ENCODE measurements at regions not wholly inside any gene's neighbourhood (a gene's known extent, or its start where the extent isn't known, plus 50 kb on each side); places are given as distances from the start of the nearest gene placed in this dataset.

- no peaks in the 10 kb centered on the region for H3K27me3 ChIP-seq
Observed at GRCh38 chr1:61004262-61005003, 77.9 kb upstream of the NFIA start.

GRCh38 chr1:61000327-61000726 lies 82.0 kb upstream of the NFIA start:
- Histone ChIP-seq H3K4me3 (replicated peaks in 1 of 3) (no peak overlapping the region), H3K36me3 (no peaks in the 10 kb centered on the region), H3K27ac (no peak overlapping the region), H3K9me3 (no peaks in the 10 kb centered on the region), H3K27me3 (no peaks in the 10 kb centered on the region), H3K4me1 (no peaks in the 10 kb centered on the region)
- WGBS, 2 donors: 96 to 98% methylated on average over 3 of the region's 3 CpGs
- intact Hi-C loops (cut with DNase I): no loop called here
- DNase-seq: no peak
- TF ChIP-seq POLR2A (IDR thresholded peaks at IDR 0.05): no peak
- TF ChIP-seq CTCF (IDR thresholded peaks at IDR 0.05): no peak

More at GRCh38 chr1:61004262-61005003, 77.9 kb upstream of the NFIA start:
- 64 to 83% methylated on average over 4 of the region's 4 CpGs for WGBS, 2 donors
- TF ChIP-seq CTCF (IDR thresholded peaks at IDR 0.05) (no peak), POLR2A (IDR thresholded peaks at IDR 0.05) (no peak)
- intact Hi-C loops (cut with DNase I): no loop called here
- Histone ChIP-seq H3K36me3 (no peaks in the 10 kb centered on the region), H3K27ac (no peak overlapping the region), H3K4me3 (replicated peaks in 1 of 3) (no peak overlapping the region), H3K9me3 (no peaks in the 10 kb centered on the region), H3K4me1 (no peaks in the 10 kb centered on the region)
- no peak for DNase-seq

GRCh38 chr1:60998786-60999185 lies 83.6 kb upstream of the NFIA start:
- TF ChIP-seq POLR2A (IDR thresholded peaks at IDR 0.05) (no peak), CTCF (IDR thresholded peaks at IDR 0.05) (no peak)
- no peaks in the 10 kb centered on the region for H3K36me3 ChIP-seq
- no peak overlapping the region for H3K4me3 ChIP-seq (replicated peaks in 1 of 3)
- peaks cover 0 to 2% of the 10 kb centered on the region in 2 donors for H3K4me1 ChIP-seq
- WGBS, 2 donors: 88 to 98% methylated on average over 5 of the region's 5 CpGs
- no peak for DNase-seq
- H3K27me3 ChIP-seq: no peaks in the 10 kb centered on the region
- H3K9me3 ChIP-seq: no peaks in the 10 kb centered on the region
- no peak overlapping the region for H3K27ac ChIP-seq
- intact Hi-C loops (cut with DNase I): no loop called here

GRCh38 chr1:60994828-60995492 lies 87.4 kb upstream of the NFIA start:
- Histone ChIP-seq H3K9me3 (no peaks in the 10 kb centered on the region), H3K4me1 (peaks cover 3 to 12% of the 10 kb centered on the region in 2 donors), H3K4me3 (replicated peaks in 1 of 3) (no peak overlapping the region), H3K36me3 (no peaks in the 10 kb centered on the region), H3K27me3 (no peaks in the 10 kb centered on the region), H3K27ac (no peak overlapping the region)
- DNase-seq: no peak
- intact Hi-C loops (cut with DNase I): no loop called here
- no peak for TF ChIP-seq CTCF (IDR thresholded peaks at IDR 0.05)

GRCh38 chr1:60994369-60994768 lies 88.0 kb upstream of the NFIA start:
- Histone ChIP-seq H3K27ac (no peak overlapping the region), H3K27me3 (no peaks in the 10 kb centered on the region), H3K9me3 (no peaks in the 10 kb centered on the region), H3K4me3 (replicated peaks in 1 of 3) (no peak overlapping the region), H3K4me1 (peaks cover 3 to 18% of the 10 kb centered on the region in 2 donors), H3K36me3 (no peaks in the 10 kb centered on the region)
- intact Hi-C loops (cut with DNase I): no loop called here
- TF ChIP-seq POLR2A (IDR thresholded peaks at IDR 0.05) (no peak), CTCF (IDR thresholded peaks at IDR 0.05) (no peak)
- DNase-seq: no peak
- 94 to 97% methylated on average over 3 of the region's 3 CpGs for WGBS, 2 donors

All from thyroid gland (tissue), 4 donors.